ENCODE measurements at regions not wholly inside any gene's neighbourhood (a gene's known extent, or its start where the extent isn't known, plus 50 kb on each side); places are given as distances from the start of the nearest gene placed in this dataset.

DNA sequence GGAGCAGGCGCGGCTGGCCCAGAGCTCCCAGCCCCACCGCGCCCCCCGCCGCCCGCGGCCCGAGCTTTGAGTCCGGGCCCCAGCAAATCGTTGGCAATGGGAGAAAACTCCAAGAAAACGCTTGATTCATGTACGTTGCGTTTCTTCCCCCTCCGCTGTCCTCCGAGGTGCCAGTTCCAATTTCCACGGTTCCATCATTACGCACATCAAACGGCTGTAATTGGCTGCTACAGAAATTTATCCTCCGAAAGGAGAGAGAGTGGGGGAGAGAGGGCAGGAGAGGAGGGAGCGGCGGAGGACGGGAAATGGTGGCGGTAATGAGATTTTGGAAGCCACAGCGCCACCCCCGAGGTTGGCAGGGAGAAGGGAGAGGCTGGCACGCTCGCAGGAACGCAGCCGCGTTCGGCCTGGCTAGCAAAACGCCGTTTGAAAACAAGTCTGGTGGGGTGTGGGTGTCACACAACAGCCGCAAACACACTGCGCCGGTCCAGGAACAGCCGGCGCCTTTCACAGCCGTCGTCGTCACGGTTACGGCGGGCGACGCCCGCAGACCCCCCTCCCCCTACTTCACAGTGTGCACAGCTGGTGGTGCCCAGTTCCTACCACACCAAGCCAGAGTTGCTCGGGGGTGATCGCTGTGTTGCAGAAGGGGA is 57.5 kb downstream of the UNCX start:
- H3K36me3 Mint-ChIP-seq (ENCODE audit: low read depth) = no peaks in the 10 kb centered on the region
- H3K27me3 Mint-ChIP-seq (ENCODE audit: low read depth, poor library complexity) = peaks cover 21% of the 10 kb centered on the region
- no peaks in the 10 kb centered on the region for H3K9me3 Mint-ChIP-seq
- peak; percentile 67 for DNase-seq
- H3K4me3 Mint-ChIP-seq = peak overlapping the region; percentile 79
- peaks cover 53% of the 10 kb centered on the region for H3K4me1 Mint-ChIP-seq
- peak overlapping the region; percentile 68 for H3K27ac Mint-ChIP-seq
- TF ChIP-seq, protein P1, sequence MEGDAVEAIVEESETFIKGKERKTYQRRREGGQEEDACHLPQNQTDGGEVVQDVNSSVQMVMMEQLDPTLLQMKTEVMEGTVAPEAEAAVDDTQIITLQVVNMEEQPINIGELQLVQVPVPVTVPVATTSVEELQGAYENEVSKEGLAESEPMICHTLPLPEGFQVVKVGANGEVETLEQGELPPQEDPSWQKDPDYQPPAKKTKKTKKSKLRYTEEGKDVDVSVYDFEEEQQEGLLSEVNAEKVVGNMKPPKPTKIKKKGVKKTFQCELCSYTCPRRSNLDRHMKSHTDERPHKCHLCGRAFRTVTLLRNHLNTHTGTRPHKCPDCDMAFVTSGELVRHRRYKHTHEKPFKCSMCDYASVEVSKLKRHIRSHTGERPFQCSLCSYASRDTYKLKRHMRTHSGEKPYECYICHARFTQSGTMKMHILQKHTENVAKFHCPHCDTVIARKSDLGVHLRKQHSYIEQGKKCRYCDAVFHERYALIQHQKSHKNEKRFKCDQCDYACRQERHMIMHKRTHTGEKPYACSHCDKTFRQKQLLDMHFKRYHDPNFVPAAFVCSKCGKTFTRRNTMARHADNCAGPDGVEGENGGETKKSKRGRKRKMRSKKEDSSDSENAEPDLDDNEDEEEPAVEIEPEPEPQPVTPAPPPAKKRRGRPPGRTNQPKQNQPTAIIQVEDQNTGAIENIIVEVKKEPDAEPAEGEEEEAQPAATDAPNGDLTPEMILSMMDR (IDR thresholded peaks at IDR 0.05) = no peak

DNA sequence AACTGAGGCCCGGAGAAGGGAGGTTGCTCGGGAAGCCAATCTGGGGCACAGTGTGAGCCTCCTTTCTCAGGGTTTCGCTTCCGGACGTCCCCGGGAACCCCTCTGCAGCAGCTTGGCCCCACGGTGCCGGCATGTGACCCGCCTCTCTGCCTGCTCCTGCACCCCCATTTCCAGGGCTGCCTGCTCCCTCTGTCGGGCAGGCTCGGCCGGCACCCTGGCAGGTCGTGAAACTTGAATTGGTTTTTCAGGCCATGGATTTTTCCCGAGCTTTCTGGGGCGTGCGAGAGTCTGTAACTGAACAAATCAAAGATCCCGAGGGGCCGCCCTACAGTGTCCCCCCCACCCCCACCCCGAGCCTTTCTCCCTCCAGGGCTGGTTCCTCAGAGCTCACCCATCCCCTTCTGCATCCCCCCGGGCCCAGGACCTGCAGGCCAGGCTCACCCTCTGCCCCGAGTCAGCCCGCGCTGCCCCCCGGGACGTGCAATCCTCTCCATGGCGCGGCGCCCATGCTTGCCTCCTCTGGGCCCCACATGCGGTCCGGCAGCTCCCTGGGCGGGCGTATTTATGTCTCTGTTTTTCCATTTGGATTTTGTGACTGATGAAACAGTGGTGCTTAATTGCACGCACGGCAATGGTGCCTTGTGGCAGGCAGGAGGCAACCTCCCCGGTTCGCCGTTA is 58.1 kb downstream of the UNCX start:
- no peak for DNase-seq
- H3K27ac Mint-ChIP-seq = no peak overlapping the region
- H3K36me3 Mint-ChIP-seq (ENCODE audit: low read depth) = no peaks in the 10 kb centered on the region
- peak overlapping the region; percentile 79 for H3K4me3 Mint-ChIP-seq
- TF ChIP-seq, protein P1 (IDR thresholded peaks at IDR 0.05) = no peak
- H3K4me1 Mint-ChIP-seq = peaks cover 50% of the 10 kb centered on the region
- H3K27me3 Mint-ChIP-seq (ENCODE audit: low read depth, poor library complexity) = peaks cover 21% of the 10 kb centered on the region
- H3K9me3 Mint-ChIP-seq = no peaks in the 10 kb centered on the region

DNA sequence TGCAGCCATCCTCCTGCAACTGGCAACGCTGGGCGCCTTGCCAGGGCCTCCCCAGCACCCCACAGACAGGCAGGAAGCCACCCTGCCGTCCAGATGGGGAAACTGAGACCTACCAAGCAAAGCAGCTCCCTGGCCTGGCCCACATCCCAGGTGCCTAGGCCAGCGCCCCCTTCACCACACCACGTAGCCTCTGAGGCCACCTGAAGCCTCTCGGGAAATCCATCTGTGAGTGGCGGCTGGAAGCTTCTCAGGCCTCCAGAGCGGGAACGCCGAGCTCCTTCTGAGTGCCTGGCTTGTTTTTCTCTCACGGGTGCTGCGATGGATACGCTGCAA is 58.7 kb downstream of the UNCX start:
- Mint-ChIP-seq H3K36me3 (ENCODE audit: low read depth) (no peaks in the 10 kb centered on the region), H3K9me3 (no peaks in the 10 kb centered on the region), H3K4me3 (no peak overlapping the region), H3K4me1 (peaks cover 50% of the 10 kb centered on the region), H3K27me3 (ENCODE audit: low read depth, poor library complexity) (peaks cover 21% of the 10 kb centered on the region), H3K27ac (no peak overlapping the region)
- no peak for DNase-seq
- TF ChIP-seq, protein P1 (IDR thresholded peaks at IDR 0.05) = no peak

DNA sequence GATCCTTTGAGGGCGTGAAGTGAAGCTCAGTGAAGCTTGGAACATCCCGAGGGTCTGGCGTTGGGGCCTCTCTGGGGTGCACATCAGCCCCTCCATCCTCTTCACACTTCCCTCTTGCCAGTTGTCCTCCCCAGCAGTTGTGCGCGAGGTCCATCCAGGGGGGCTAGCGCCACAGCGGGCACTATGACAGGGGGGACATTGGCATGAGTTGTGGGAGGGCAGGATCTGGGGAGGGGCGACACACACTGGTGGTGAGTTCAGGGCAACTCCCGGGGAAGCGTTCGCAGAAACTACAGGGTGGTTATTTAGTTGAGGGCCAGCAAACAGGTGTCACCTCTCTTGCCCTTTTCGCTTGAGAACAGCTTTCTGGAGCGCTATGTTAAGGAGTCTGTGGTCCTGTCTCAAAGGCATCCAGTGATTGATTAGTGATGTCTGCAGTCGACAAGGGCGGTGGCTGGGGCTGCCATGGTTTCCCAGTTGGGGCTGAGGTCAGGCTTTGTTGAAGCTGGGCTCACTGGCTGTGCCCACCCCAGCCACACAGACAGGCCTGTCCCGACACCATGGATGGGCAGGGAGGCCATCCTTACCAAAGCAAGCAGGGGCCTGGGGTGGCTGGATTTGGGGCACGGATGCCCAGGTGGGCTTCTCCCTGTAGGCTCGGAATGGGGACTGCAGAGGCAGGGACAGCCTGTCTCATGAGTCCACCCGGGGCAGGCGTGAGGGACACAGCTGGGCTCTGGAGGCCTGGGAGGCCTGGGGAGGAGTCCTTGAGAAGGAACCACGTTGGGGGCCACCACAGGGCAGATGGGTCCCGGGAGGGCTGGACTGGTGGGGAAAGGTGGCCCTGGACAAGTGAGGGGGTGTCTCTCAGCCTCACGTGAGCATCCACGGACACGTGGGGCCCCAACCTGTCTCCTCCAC is 59.4 kb downstream of the UNCX start:
- H3K9me3 Mint-ChIP-seq = no peaks in the 10 kb centered on the region
- no peaks in the 10 kb centered on the region for H3K36me3 Mint-ChIP-seq (ENCODE audit: low read depth)
- TF ChIP-seq, protein P1 (IDR thresholded peaks at IDR 0.05) = no peak
- no peak for DNase-seq
- no peak overlapping the region for H3K27ac Mint-ChIP-seq
- peaks cover 18% of the 10 kb centered on the region for H3K27me3 Mint-ChIP-seq (ENCODE audit: low read depth, poor library complexity)
- no peak overlapping the region for H3K4me3 Mint-ChIP-seq
- H3K4me1 Mint-ChIP-seq = peaks cover 50% of the 10 kb centered on the region

DNA sequence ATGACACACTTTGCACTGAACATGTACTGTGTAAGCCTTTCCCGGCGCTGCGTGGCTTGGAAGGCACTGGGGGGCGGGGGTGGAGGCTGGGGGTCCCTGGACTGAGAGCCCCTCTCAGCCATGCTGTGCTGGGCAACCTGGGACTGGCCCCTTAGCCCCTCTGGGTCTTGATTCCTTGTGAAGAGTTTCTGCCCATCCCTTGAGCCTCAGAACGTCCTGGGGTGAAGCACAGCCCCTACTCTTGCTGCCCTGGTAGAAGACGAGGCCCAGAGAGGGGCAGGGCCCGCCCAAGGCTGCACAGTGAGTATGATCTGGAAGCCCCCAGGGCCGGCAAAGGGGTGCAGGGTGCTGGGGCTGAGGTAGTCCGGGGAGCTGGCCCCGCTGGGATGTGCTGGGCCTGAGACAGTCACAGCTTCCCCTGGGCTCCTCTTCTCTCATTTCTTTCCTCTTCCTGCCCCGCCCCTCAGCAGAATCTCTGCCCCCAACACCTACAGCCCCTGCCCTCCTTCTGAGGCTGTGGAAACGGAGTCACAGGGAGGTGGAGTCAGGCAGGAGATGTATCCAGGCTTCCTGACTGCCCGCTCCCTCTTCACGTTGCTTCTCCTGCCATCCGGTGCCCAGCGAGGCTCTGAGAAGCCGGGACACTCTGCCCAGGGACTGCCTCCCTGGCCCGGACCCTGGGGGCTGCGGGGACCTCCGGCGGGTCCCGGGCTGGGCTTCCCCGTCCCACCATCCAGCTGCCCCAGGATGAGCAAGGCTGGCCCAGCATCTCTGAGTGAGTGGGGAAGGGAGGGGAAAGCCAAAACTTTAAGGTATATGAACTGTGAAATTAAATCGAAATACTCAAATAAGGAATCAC is 60.5 kb downstream of the UNCX start:
- Mint-ChIP-seq H3K4me3 (no peak overlapping the region), H3K27me3 (ENCODE audit: low read depth, poor library complexity) (peaks cover 18% of the 10 kb centered on the region), H3K27ac (no peak overlapping the region), H3K9me3 (no peaks in the 10 kb centered on the region), H3K4me1 (peaks cover 58% of the 10 kb centered on the region), H3K36me3 (ENCODE audit: low read depth) (no peaks in the 10 kb centered on the region)
- DNase-seq = no peak
- TF ChIP-seq, protein P1 (IDR thresholded peaks at IDR 0.05) = no peak

Data from nephron progenitor cell (in vitro differentiated cells).